ENCODE measurements at regions not wholly inside any gene's neighbourhood (a gene's known extent, or its start where the extent isn't known, plus 50 kb on each side); places are given as distances from the start of the nearest gene placed in this dataset.
"Not testable (repeated sequence)": the region's sequence is repeated elsewhere in the genome, so short reads cannot be mapped to it uniquely, and the experiment has no call there.

DNA sequence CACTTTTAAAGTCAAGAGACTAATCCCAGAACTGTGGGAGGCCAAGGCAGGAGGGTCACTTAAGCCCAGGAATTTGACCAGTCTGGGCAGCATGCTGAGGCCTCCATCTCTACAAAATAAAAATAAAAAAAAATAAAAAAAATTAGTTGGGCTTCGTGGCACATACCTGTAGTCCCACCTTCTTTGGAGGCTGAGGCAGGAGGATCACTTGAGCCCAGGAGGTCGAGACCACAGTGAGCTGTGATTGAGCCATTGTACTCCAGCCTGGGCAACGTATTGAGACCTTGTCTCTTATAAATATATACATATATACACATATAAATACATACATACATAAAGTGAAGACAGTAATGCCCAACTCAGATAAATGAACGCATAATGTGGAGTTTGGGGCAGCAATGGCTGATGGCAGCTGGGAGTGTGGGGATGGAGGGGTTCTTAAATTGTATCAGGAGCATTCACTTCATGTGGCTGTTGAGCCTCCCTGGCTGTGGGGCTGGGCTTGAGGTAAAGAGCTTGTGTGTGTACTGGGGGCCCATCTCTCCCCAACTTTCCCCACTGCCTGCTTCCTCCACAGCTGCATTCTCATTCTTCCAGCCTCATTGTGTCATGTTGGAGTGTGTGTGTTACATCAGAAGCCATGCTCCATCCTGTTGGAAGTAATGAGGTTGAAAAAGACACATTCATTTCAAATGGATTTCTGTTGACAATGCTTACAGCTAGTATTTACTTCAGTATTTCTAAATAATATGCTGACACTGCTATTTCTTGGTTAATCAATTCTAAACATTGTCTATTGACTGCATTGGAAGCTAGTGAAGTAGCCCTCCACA lies 96.5 kb upstream of the HS6ST1 start:
- no peak for DNase-seq (ENCODE audit: low read depth)

DNA sequence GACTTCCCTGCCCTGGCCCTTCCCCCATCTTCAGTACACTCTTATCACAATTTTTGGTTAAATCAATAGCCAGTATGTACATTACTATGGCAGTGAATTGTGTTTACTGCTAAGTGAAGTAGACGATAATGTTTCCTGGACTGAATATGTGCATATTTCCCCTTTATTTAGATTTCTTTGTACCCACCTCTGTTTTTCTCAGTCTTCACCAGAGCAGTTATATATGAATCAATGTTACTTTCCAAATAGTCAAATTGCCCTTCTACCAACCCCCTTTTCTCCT lies 97.1 kb upstream of the HS6ST1 start:
- no peak for DNase-seq (ENCODE audit: low read depth)

DNA sequence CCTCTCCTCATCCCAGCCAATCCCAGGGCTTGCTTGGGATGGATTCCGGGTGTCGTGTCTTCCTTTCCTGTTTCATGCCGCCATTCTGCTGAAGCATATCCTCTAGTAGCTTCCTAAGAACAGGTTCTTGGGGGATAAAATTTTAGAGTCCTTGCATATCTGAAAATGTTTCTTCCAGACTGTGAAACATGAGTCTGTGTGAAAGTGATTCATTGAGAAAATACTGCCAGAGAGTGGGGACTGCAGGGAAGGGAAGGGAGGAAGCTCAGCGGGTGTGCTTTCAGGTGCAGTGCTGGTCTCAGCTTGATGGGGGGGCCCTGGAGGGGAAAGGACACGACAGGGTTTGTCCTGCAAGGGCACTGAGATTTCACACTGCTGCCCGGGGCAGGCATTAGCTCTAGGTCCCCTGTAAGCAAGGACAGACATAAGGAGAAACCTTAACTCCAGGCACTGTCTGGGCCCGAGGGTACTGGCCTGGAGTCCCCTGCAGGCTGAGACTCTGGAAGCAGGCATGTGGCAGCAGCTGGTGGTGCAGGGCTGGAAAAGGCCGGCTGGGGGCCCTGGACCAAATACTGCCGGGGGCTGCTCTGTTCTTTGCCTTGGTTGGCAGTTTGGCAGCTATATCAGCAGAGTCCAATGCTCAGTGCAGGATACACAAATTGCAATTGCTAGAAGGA lies 97.6 kb upstream of the HS6ST1 start:
- DNase-seq (ENCODE audit: low read depth): no peak

DNA sequence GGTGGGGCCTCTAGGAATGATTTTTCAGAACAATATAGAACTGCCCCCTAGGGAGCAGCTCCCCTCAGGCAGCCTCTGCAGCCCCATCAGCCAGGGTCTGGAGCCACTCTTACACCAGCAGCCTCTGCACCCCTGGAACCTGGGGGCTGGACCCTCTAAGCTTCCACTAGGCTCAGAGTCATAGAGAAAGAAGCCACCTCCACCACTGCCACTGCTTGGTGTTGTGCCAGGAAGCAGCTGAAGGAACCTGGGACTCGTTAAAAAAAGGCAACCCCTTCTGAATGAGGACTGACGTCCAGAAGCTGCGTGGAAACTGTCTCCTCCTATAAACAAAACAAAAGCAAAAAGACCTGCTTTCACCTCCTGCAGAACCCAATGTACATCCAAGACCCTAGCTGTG lies 98.1 kb upstream of the HS6ST1 start:
- DNase-seq (ENCODE audit: low read depth): no peak

DNA sequence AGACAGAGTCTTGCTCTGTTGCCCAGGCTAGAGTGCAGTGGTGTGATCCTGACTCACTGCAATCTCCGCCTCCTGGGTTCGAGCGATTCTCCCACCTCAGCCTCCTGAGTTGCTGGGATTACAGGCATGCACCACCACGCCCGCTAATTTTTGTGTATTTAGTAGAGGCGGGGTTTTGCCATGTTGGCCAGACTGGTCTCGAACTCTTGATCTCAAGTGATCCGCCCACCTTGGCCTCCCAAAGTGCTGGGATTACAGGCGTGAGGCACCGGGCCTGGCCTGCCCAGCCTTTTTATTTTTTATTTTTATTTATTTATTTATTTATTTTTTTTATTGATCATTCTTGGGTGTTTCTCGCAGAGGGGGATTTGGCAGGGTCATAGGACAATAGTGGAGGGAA lies 98.6 kb upstream of the HS6ST1 start:
- not testable (repeated sequence) for DNase-seq (ENCODE audit: low read depth)

DNA sequence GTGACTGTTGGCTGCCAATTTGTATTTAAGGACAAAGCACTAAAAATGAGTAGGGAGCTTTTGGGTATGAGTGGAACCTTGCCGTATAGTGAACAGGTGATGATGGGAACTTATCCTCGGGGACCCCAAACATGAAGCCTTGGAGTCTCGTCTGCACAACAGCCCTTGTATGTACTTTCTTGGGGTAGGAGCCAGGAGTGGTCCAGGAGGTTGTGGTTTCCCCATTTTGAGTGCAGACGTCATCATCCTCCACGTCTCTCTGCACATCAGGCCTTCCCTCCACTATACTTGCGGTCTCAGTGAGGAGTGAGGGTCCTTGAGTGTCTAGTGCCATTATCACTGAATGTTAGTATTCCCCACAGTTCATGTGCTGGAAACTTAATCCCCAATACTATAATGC lies 101.5 kb upstream of the HS6ST1 start:
- no peak for DNase-seq (ENCODE audit: low read depth)

DNA sequence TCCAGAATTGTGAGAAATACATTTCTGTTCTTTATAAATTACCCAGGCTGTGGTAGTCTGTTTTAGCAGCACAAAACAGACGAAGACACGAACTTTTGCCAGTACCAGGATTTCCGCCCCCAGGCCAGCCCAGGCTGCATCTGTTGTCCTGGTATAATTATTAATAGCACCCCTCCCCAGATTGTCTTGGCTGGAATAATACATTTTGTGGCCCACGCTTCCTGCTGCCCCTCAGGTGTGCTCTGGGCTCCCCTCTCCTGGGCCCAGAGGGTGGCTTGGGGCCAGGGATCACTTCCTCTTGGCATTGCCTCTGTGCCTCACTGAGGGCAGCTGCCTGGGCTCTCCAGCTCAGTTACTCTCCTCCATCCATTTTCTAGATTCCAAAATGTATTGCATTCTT lies 102.1 kb upstream of the HS6ST1 start:
- DNase-seq (ENCODE audit: low read depth): no peak

DNA sequence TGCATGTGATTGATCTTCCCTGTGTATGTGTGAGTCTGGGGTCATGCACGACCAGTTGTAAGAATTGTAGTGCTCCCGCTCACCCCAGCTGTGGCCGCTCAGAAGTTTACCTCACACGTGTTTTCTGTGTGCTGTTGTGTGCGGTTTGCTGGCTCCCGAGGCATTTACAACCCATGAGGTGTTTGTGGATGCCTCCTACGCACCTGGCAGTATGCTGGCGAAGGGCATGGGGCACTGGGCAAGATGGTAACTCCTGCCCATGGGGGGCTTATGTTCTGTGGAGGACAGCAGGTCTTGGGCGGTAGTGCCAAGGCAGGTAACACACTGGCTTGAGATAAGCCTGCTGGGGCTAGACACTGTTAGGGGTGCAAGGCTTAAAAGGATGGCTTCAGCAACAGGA lies 102.6 kb upstream of the HS6ST1 start:
- DNase-seq (ENCODE audit: low read depth): no peak

DNA sequence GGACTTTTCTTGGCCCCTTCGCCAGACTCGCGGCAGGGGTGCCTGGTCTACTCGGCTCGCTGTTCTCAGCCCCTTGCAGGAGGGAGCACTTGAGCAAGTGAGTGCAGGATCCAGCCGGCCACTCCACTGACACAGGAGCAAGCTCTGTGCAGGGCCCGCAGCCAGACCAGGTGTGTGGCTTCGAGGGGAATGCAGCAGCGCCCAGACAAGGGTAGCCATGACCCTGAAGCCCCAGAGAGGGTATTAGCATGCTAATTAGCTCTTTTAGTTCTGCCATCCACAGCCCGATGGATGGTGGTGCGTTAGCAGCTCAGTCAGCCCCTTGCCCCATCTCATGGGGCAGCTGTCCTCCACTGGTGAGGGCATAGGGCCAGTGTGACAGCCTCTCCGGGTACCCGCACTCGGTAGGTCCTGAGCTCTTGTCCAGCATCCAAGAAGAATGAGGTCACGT lies 103.2 kb upstream of the HS6ST1 start:
- no peak for DNase-seq (ENCODE audit: low read depth)

DNA sequence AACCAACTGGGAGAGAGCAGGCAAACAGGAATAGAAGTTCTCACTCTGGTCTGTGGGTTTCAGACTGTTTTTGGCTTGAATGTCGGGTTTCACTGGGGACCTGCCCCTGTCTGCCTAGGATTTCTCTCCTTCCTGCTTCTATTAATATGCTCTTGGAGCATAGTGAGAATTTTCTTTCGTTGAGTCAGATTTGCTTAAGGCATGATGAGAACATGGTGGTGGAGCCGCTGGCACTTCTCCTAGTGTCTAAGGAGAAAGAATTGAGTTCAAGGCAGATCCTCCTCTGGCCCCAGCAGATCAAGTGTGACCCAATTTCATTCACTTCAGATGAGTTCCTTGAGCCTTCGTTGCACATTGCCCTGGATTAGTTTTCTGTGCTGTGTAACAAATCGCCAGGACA lies 103.9 kb upstream of the HS6ST1 start:
- peak; percentile 52 for DNase-seq (ENCODE audit: low read depth)

DNA sequence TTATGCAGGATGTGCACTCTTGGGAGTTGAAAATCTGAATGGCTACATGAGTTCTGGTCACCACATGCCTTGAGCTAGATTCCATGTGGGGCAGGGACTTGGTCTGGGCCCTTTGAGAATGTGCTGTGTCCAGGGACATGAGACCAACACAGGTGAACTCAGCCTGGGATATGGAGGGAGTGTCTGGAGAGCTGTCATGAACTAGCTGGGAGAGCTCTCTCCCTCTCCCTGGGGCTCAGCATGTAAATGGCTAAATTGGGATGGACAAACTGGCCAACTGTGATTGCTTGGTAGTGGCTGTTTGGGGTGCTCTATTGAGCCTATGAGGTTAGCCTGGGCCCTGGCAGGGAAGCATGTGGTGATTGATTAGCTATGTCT lies 105.1 kb upstream of the HS6ST1 start:
- no peak for DNase-seq (ENCODE audit: low read depth)

DNA sequence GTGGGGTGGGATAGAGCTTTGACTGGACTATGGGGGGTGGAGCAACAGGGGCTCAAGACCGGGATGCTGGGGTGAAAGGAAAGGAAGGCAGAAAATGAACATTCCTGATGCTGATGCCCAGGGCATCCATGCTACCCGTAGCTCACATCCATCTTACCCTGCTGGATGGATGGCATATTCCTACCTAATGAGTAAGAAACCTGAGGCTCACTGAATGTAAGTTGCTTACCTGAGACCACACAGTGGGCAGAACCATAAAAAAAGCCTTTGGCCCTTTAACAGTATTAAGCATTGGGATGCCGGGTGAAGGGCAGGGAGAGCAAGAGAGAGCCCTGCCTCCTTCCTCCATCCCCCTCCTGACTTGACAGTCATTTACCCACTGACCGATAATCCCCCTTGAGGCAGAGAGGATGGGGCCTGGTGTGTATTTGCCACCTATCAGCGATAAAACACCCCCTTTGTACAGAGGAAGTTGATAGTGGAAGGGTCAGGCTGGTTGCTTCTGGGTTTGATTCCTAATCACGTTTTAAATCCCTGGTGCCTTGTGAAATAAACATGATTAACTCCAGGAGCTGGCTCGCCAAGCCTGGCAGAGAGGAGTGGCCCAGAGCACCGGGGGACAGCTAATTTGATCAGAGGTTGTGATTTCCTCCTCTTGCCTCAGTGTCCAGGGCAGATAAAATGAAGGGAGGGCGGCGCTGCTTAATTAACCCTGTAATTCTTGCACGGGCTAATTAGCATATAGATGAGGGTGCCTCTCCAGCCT lies 105.9 kb upstream of the HS6ST1 start:
- DNase-seq (ENCODE audit: low read depth): no peak

DNA sequence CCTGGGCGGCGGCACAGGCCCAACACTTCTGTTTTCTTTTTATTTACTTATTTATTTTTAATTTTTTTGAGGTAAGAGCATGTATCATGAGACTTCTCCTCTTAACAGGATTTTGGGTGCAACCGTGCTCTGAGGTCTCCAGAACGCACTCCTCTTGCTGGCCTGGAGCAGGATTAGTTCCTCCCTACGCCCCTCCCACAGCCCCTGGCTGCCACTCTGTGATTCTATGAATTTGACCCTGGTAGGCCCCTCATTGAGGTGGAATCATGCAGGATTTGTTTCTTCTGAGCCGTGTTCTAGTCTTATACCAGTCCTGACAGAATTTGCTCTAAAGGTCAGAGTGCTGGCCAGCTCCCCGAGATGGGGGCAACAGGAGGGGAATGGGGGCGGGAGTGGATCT lies 106.5 kb upstream of the HS6ST1 start:
- no peak for DNase-seq (ENCODE audit: low read depth)

DNA sequence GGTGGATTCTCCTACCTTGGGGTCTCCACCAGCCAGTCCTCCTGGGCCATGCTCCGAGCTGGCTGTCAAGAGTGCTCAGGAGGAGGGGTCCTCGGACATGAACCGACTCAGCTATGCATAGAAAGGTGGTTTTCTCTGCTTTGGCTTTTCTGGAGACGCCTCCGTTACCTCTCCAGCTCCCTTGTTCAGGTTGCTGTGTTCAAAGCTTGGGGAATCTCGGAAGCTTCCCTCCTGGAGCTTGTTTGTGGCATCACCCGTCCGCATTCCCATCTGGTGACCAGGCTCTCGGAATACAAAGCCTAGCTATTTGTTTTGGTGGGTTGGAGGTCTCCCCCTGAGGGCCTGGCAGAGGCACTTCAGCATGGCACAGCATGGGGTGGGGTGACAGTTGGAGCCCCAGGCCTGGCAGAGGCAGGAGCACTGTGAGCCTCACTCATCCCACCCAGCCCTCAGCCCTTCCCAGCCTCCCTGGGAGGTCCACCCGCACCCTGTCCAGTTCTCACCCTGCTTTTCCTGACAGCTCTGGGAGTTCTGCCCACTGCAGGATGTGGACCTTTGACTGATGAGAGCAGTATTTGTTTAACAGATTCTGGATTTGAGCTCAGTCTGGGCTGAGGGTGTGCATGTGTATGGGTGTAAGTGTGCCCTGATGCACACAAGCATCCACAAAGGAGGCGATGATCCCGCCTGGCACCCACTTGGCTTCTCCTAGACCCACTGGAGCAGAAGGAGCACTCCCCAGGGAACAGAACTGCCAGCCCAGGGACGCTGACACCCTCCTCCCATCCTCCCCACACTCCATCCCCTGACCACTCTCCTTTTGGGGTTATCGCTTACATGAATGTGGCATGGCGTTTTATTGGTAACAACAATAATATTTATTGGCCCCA lies 107.3 kb upstream of the HS6ST1 start:
- DNase-seq (ENCODE audit: low read depth): no peak

DNA sequence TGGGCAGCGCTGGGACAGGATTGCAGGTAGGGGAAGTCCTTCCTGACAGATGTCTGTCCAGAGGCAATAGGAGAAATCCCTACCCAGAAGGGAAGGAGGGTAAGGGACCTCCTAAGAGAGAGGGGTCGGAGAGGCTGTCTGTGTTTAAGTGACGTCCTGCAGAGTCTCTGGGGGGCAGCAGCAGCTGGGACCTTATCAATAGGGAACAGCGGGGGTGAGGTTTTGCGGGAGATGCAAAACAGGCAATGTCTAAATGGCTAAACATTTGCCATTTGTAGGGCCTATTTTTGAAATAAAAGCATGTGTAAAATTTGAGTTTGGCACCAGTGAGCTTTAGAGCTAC lies 108.7 kb upstream of the HS6ST1 start:
- no peak for DNase-seq (ENCODE audit: low read depth)

DNA sequence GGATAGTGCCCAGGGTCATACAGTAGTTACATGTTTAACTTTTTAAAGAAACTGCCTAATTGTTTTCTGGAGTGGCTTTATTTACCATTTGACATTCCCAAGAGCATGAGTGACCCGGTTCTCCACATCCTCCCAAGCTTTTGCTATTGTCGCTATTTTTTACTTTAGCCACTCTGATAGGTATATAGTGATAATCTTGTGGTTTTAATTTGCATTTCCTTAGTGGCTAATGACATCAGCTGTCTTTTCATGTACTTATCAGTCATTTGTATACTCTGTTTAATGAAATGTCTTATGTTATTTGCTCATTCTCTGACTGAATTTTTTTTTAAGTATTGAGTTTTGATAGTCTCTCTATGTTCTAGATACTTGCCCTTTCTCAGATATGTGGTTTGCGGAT lies 109.7 kb upstream of the HS6ST1 start:
- DNase-seq (ENCODE audit: low read depth): no peak

DNA sequence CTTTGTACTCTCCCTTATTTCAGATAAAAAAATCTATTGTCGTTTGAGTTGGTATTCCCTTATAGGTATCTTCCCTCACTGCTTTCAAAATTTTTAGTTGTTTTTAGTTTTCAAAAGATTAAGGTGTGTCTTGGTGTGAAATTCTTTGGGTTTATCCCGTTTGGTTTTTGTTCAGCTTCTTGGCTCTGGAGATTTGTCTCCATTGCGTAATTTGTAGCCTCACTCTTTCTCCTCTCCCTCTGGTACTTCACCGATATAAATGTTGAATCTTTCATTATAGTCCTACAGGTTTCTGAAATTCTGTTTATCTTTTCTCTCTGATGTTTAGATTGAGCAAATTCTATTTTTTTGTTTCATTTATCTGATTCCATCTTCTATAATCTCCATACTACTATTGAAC lies 113.8 kb upstream of the HS6ST1 start:
- no peak for DNase-seq (ENCODE audit: low read depth)

DNA sequence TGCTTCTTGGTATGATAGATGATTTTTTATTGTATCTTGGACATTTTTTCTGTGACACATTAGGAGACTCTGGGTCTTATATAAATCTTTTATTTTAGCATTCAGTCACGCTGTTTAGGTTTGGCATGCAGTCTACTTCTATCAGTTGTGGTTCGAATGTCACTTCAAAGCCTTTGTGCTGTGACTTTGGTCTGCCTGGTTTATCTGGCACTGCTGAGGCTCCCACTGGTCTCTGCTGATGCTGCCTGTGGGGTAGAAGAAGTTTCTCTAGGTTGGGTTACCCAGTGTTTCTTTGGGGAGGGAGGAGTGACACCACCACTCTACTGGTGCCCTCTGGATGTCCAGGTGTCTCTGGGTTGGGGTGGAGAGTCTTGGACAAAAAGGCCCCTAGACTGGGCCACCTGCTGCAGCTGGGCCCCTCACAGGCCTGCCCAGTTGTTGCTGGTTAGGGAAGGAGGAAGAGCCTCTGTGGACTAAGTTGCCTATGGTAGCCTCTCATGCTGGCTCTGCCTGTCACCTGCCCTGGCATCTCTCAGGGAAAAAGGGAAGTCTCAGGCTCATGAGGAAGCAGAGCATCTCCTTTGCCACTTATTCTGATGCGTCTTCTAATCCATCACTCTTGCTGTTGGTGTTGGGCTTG lies 115.4 kb upstream of the HS6ST1 start:
- DNase-seq (ENCODE audit: low read depth): no peak

DNA sequence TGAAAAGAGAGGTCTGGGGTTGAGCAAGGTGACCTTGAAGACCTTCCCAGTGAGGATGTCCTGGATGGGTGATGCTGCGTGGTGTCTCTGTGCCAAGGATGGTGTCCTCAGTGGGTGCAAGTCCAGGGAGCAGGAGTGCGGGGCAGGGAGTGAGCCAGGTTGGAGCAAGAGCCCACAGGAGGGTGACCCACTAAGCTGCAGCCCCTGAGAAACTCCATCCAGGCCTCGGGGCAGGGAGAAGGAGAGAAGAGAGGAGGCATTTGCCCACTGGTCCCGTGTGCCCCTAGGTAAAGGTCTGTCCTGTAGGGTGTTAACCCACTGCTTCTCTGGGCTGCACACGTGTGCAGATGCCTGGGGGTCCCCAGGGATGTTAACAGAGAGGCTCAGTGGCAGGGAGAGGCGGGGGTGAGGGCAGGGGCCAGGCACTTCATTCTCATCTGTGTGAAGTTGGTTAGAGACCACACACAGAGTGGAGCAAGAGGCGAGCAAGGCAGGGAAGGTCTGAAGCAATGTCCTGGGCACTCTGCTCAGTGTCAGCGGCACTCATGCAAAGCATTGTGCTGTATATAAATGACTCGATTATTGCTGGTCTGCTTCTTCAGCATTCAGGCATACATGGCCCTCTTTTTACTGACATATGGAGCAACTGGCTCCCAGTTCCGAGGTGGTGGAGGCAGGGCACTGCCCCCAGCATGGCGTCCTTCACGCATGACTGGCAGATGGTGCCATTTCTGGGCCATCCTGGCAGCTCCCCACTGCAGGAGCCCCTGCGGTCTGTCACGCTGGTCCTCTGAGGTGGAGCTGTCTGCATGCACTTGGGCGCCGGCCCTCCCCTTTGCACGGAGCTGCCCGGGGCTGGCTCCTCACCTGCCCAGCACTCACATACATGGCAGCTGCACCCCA lies 117.2 kb upstream of the HS6ST1 start:
- DNase-seq (ENCODE audit: low read depth): no peak

DNA sequence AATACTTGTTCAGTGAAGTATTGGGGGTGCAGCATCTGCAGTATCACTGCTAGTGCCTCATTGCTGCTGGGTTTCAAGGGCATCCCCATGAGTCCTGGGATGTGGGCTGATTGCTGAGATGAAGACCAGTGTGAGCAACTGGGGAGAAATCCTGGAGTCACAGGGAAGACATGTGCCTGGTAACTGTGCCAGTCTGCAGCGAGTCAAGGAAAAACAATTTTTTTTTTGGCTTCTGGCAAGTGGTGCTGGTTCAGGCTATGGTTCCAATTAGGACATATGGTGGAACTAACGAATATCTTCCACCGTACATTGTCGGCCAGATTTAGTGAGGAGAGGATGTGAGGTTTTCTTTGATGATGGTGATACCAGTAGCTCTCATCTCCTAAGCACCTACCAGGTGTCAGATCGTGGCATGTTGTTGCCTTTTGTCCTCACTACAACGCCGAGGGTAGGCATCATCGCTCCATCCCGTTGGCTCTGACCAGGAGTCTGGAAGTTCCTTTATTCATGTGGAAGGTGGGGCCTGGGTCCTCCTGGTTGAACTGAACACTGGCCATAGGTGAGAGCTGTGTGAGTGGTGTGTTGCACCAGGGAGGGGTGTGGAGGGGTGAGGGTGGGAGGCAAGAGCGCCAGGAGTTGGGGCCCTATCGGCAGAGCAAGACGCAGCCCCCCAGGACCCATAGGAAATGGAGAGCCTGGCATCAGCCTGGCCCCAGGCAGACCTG lies 118.0 kb upstream of the HS6ST1 start:
- DNase-seq (ENCODE audit: low read depth): no peak

All from amniotic epithelial cell (primary cell).